ENCODE measurements at regions not wholly inside any gene's neighbourhood (a gene's known extent, or its start where the extent isn't known, plus 50 kb on each side); places are given as distances from the start of the nearest gene placed in this dataset.
"Not testable (repeated sequence)": the region's sequence is repeated elsewhere in the genome, so short reads cannot be mapped to it uniquely, and the experiment has no call there.

DNA sequence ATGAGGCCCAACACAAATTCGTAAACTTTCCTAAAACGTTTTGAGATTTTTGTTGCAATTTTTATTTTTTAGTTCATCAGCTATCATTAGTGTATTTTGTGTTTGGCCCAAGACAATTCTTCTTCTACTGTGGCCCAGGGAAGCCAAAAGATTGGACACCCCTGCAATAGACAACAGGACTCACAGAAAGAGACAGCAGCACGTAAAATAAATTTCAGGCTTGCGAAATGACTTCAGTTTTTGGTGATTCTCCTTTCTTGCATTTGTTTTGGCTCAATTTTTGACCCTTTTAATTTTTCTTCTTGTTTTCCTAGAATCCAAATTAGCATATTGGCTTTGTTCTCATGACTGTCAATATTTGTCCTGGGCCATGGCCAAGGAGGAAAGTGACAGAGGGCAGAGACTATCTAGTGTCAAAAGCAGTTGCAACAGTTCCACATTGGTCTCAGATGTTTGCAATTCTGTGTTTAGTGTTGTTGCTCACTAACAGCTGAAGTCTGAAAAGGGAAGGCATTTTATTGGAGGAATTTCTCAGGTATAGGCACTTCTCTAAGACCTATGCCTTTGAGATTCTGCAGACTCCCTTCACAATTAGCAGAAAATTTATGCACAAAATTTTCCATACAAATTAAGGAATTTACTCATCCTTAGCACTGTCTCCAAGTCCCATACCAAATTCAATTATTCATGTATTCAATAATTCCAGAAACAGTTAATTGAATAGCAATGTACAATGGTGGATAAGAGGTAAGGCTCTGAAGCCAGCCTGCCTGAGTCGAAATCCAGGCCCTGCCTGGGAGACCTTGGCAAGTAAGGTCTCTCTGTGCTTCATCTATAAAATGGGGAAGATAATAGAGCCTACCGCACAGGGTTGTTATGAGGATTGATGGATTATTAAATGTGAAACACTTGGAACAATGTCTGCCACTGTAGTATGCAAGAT, 160.9 kb upstream of the IVNS1ABP start:
- Histone ChIP-seq H3K4me1 (ENCODE audit: insufficient read depth, low read length) (no peaks in the 10 kb centered on the region), H3K27me3 (ENCODE audit: insufficient read depth, low read length) (no peaks in the 10 kb centered on the region), H3K9me3 (ENCODE audit: low read depth, low read length) (no peaks in the 10 kb centered on the region), H3K4me3 (ENCODE audit: low read length) (no peak overlapping the region)

GRCh38 chr1:185474440-185475149, 157.6 kb upstream of the IVNS1ABP start:
- no peaks in the 10 kb centered on the region for H3K27me3 ChIP-seq (ENCODE audit: insufficient read depth, low read length)
- no peak overlapping the region for H3K4me3 ChIP-seq (ENCODE audit: low read length)
- H3K9me3 ChIP-seq (ENCODE audit: low read depth, low read length): no peaks in the 10 kb centered on the region
- H3K4me1 ChIP-seq (ENCODE audit: insufficient read depth, low read length): no peaks in the 10 kb centered on the region

- no peaks in the 10 kb centered on the region for H3K4me1 ChIP-seq (ENCODE audit: insufficient read depth, low read length)
- no peaks in the 10 kb centered on the region for H3K9me3 ChIP-seq (ENCODE audit: low read depth, low read length)
- no peaks in the 10 kb centered on the region for H3K27me3 ChIP-seq (ENCODE audit: insufficient read depth, low read length)
- H3K4me3 ChIP-seq (ENCODE audit: low read length): no peak overlapping the region
Observed at GRCh38 chr1:185473186-185473585, 156.1 kb upstream of the IVNS1ABP start.

DNA sequence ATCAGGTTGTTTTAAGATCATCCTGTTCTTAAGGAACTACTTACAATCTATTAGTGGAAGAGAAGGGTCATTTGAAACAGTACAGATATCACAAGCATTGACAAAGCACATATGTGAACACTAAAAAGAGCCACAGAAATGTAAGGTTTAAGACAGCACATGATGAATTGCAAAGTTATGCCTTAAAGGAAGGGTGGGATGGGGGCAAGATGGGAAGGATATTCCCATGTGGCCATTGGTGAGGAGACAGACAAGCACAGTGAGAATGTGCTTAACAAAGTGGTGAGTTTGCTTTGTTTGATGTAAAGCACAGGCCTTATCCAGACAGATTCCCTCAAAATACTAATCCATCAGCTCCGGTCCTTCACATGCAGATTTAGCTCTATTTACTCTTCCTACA, 151.6 kb upstream of the IVNS1ABP start:
- no peaks in the 10 kb centered on the region for H3K27me3 ChIP-seq (ENCODE audit: insufficient read depth, low read length)
- H3K4me3 ChIP-seq (ENCODE audit: low read length): no peak overlapping the region
- no peaks in the 10 kb centered on the region for H3K4me1 ChIP-seq (ENCODE audit: insufficient read depth, low read length)
- H3K9me3 ChIP-seq (ENCODE audit: low read depth, low read length): no peaks in the 10 kb centered on the region

- H3K4me1 ChIP-seq (ENCODE audit: insufficient read depth, low read length): no peaks in the 10 kb centered on the region
- H3K27me3 ChIP-seq (ENCODE audit: insufficient read depth, low read length): no peaks in the 10 kb centered on the region
Observed at GRCh38 chr1:185467122-185467521, 150.1 kb upstream of the IVNS1ABP start.

GRCh38 chr1:185464777-185465176, 147.7 kb upstream of the IVNS1ABP start:
- Histone ChIP-seq H3K4me1 (ENCODE audit: insufficient read depth, low read length) (no peaks in the 10 kb centered on the region), H3K27me3 (ENCODE audit: insufficient read depth, low read length) (no peaks in the 10 kb centered on the region), H3K4me3 (ENCODE audit: low read length) (no peak overlapping the region), H3K9me3 (ENCODE audit: low read depth, low read length) (no peaks in the 10 kb centered on the region)

More at GRCh38 chr1:185467122-185467521, 150.1 kb upstream of the IVNS1ABP start:
- Histone ChIP-seq H3K9me3 (ENCODE audit: low read depth, low read length) (no peaks in the 10 kb centered on the region), H3K4me3 (ENCODE audit: low read length) (no peak overlapping the region)

- Histone ChIP-seq H3K27me3 (ENCODE audit: insufficient read depth, low read length) (no peaks in the 10 kb centered on the region), H3K4me3 (ENCODE audit: low read length) (no peak overlapping the region), H3K4me1 (ENCODE audit: insufficient read depth, low read length) (no peaks in the 10 kb centered on the region), H3K9me3 (ENCODE audit: low read depth, low read length) (no peaks in the 10 kb centered on the region)
Observed at GRCh38 chr1:185463433-185463832, 146.4 kb upstream of the IVNS1ABP start.

- Histone ChIP-seq H3K4me1 (ENCODE audit: insufficient read depth, low read length) (no peaks in the 10 kb centered on the region), H3K9me3 (ENCODE audit: low read depth, low read length) (no peaks in the 10 kb centered on the region), H3K4me3 (ENCODE audit: low read length) (no peak overlapping the region), H3K27me3 (ENCODE audit: insufficient read depth, low read length) (no peaks in the 10 kb centered on the region)
Observed at GRCh38 chr1:185463011-185463410, 146.0 kb upstream of the IVNS1ABP start.

GRCh38 chr1:185460723-185461122, 143.7 kb upstream of the IVNS1ABP start:
- H3K9me3 ChIP-seq (ENCODE audit: low read depth, low read length); H3K4me3 ChIP-seq (ENCODE audit: low read length); H3K27me3 ChIP-seq (ENCODE audit: insufficient read depth, low read length); H3K4me1 ChIP-seq (ENCODE audit: insufficient read depth, low read length): not testable (repeated sequence)

GRCh38 chr1:185459141-185459540, 142.1 kb upstream of the IVNS1ABP start:
- Histone ChIP-seq H3K4me1 (ENCODE audit: insufficient read depth, low read length) (no peaks in the 10 kb centered on the region), H3K9me3 (ENCODE audit: low read depth, low read length) (no peaks in the 10 kb centered on the region), H3K27me3 (ENCODE audit: insufficient read depth, low read length) (no peaks in the 10 kb centered on the region), H3K4me3 (ENCODE audit: low read length) (no peak overlapping the region)

DNA sequence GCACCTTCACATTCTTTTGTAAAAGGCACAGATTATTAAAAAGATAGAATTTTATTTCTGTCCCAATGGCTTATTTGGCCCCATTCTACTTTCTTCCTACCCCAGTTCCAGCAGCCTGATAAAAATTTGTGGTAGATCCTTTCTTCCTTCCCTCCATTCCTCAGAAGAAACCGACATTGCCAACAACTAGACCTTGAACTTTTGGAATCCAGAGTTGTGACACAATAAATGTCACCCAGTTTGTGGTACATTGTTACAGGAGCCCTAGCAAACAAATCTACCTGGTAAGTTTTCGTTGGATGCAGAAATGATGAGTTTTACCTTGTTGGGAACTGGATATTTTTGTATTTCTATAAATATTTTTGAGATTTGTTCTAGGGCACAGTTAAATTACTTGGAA, 141.6 kb upstream of the IVNS1ABP start:
- H3K9me3 ChIP-seq (ENCODE audit: low read depth, low read length): no peaks in the 10 kb centered on the region
- no peaks in the 10 kb centered on the region for H3K4me1 ChIP-seq (ENCODE audit: insufficient read depth, low read length)
- no peak overlapping the region for H3K4me3 ChIP-seq (ENCODE audit: low read length)
- no peaks in the 10 kb centered on the region for H3K27me3 ChIP-seq (ENCODE audit: insufficient read depth, low read length)

GRCh38 chr1:185453496-185454192, 136.6 kb upstream of the IVNS1ABP start:
- Histone ChIP-seq H3K4me3 (ENCODE audit: low read length) (no peak overlapping the region), H3K4me1 (ENCODE audit: insufficient read depth, low read length) (no peaks in the 10 kb centered on the region), H3K9me3 (ENCODE audit: low read depth, low read length) (no peaks in the 10 kb centered on the region), H3K27me3 (ENCODE audit: insufficient read depth, low read length) (no peaks in the 10 kb centered on the region)

DNA sequence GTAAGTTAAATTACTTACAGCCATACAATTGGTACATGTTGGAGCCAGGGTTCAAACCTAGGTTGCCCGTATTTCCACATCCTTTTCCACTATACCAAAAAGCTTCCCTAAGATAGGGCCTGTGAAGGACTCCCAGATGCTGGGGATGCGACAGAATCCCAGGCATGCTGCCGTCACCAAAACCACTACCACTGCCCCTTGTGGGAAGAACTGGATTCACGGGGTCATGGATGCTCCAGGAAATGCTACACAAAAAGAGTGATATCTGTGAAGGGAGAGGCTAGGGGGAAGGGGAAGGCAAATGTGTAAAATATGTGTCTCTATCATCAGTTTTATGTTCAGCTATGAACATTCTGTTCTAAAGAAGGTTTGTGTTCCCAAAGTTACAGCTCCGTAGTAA, 133.9 kb upstream of the IVNS1ABP start:
- Histone ChIP-seq H3K4me1 (ENCODE audit: insufficient read depth, low read length) (no peaks in the 10 kb centered on the region), H3K9me3 (ENCODE audit: low read depth, low read length) (no peaks in the 10 kb centered on the region), H3K27me3 (ENCODE audit: insufficient read depth, low read length) (no peaks in the 10 kb centered on the region), H3K4me3 (ENCODE audit: low read length) (no peak overlapping the region)

GRCh38 chr1:185450060-185450788, 133.2 kb upstream of the IVNS1ABP start:
- Histone ChIP-seq H3K4me3 (ENCODE audit: low read length) (no peak overlapping the region), H3K4me1 (ENCODE audit: insufficient read depth, low read length) (no peaks in the 10 kb centered on the region), H3K9me3 (ENCODE audit: low read depth, low read length) (no peaks in the 10 kb centered on the region), H3K27me3 (ENCODE audit: insufficient read depth, low read length) (no peaks in the 10 kb centered on the region)

Measured in mononuclear cell (primary cell).